T-helper 2 cell treated with Interferon-gamma antibody and Interleukin-4, amounts not matched to agents 100 ng/mL and 5 ng/mL, for 36 hours (primary cell): ENCODE measurements at regions not wholly inside any gene's neighbourhood (a gene's known extent, or its start where the extent isn't known, plus 50 kb on each side); places are given as distances from the start of the nearest gene placed in this dataset.
"Not testable (repeated sequence)": the region's sequence is repeated elsewhere in the genome, so short reads cannot be mapped to it uniquely, and the experiment has no call there.

Experiments used
- intact Hi-C: fragments of 100-400 bp; cut with micrococcal nuclease; formaldehyde crosslinking; loops from one replicate; pipeline ENCODE4 v1.15.1; 2023

- intact Hi-C loops: no loop called here
These were observed 497.6 kb downstream of the STIM2 start for GRCh38 chr4:27358269-27358668.

- intact Hi-C loops: no loop called here
These were observed 499.5 kb downstream of the STIM2 start for GRCh38 chr4:27360131-27360530.

- intact Hi-C loops: no loop called here
These were observed 500.2 kb downstream of the STIM2 start for GRCh38 chr4:27360790-27361267.

GRCh38 chr4:27364509-27364908, 503.9 kb downstream of the STIM2 start:
- intact Hi-C loops: no loop called here

- intact Hi-C loops: no loop called here
These were observed 505.6 kb downstream of the STIM2 start for GRCh38 chr4:27366104-27366823.

GRCh38 chr4:27368781-27369180, 508.1 kb downstream of the STIM2 start:
- intact Hi-C loops: no loop called here

GRCh38 chr4:27381815-27382214, 521.2 kb downstream of the STIM2 start:
- intact Hi-C loops: no loop called here

GRCh38 chr4:27387711-27388110, 527.1 kb downstream of the STIM2 start:
- intact Hi-C loops: no loop called here

- intact Hi-C loops: no loop called here
These were observed 537.2 kb downstream of the STIM2 start for GRCh38 chr4:27397886-27398285.

- intact Hi-C loops: no loop called here
These were observed 538.1 kb downstream of the STIM2 start for GRCh38 chr4:27398631-27399310.

GRCh38 chr4:27407616-27408015, 547.0 kb downstream of the STIM2 start:
- intact Hi-C loops: no loop called here

- intact Hi-C loops: no loop called here
These were observed 552.0 kb downstream of the STIM2 start for GRCh38 chr4:27412613-27413012.

- intact Hi-C loops: no loop called here
These were observed 554.5 kb downstream of the STIM2 start for GRCh38 chr4:27414887-27415731.

- intact Hi-C loops: no loop called here
These were observed 568.0 kb downstream of the STIM2 start for GRCh38 chr4:27428661-27429060.

- intact Hi-C loops: no loop called here
These were observed 568.8 kb downstream of the STIM2 start for GRCh38 chr4:27429364-27429871.

GRCh38 chr4:27442146-27442545, 581.5 kb downstream of the STIM2 start:
- intact Hi-C loops: no loop called here

GRCh38 chr4:27442661-27443060, 582.0 kb downstream of the STIM2 start:
- intact Hi-C loops: not testable (repeated sequence)

GRCh38 chr4:27463816-27464215, 603.2 kb downstream of the STIM2 start:
- intact Hi-C loops: no loop called here

GRCh38 chr4:27467351-27467750, 606.7 kb downstream of the STIM2 start:
- intact Hi-C loops: no loop called here

- intact Hi-C loops: no loop called here
These were observed 611.7 kb downstream of the STIM2 start for GRCh38 chr4:27472364-27472763.

- intact Hi-C loops: no loop called here
These were observed 614.0 kb downstream of the STIM2 start for GRCh38 chr4:27474691-27475090.

GRCh38 chr4:27484216-27484615, 623.6 kb downstream of the STIM2 start:
- intact Hi-C loops: no loop called here
